Endothelial cell of umbilical vein (primary cell): ENCODE measurements at regions not wholly inside any gene's neighbourhood (a gene's known extent, or its start where the extent isn't known, plus 50 kb on each side); places are given as distances from the start of the nearest gene placed in this dataset.

ENCODE experiments used
- BruUV-seq: library from RNA; stranded (reverse); fragments of 400-500 nt; replicated peaks from 2 replicates; lab custom pipeline; 2021; lab: Mats Ljungman, UMichigan
- CTCF ChIA-PET: fragments of 300-600, 350-600 bp; sonication (Branson Sonifier 250); formaldehyde crosslinking; loops from one replicate; lab custom pipeline; 2021; ENCODE audit warnings: antibody characterized with exemption, inconsistent platforms; lab: Charles Lee
- POLR2A ChIA-PET: fragments of 300-600, 350-600 bp; sonication (Branson Sonifier 250); formaldehyde crosslinking; loops from one replicate; lab custom pipeline; 2021; ENCODE audit warnings: antibody characterized with exemption, inconsistent platforms; lab: Charles Lee
- DNase-seq: peaks from one replicate; pipeline ENCODE4 v3.0.0-alpha.2; 2011; ENCODE audit warnings: low read depth, low spot score
- FAIRE-seq: peaks from 2 replicates; lab custom pipeline; 2011; peaks lifted over from hg19 to GRCh38; lab: Jason Lieb, UNC
- H2AFZ ChIP-seq: 2 replicates; pipeline ENCODE4 v1.6.0; 2012; ENCODE audit warnings: low read depth, low read length, control low read depth, inconsistent platforms
- H3K27ac ChIP-seq: 2 replicates; pipeline ENCODE4 v1.5.1; 2011; ENCODE audit warnings: low read depth, mild to moderate bottlenecking, control low read depth, low read length, moderate library complexity; ENCODE audit not compliant: insufficient read depth
- H3K27me3 ChIP-seq, 2 experiments: 2 replicates each; pipeline versions ENCODE4 v1.6.0 to v1.6.1; 2011; ENCODE audit warnings: low read length in 2 of 2, mixed read lengths in 1 of 2; ENCODE audit not compliant: control insufficient read depth in 2 of 2, insufficient read depth in 2 of 2
- H3K36me3 ChIP-seq, 2 experiments: 2 replicates in 1 of 2; 3 replicates in 1 of 2; pipeline ENCODE4 v1.5.1; 2011; ENCODE audit warnings: low read length in 2 of 2, mild to moderate bottlenecking in 1 of 2, moderate library complexity in 1 of 2; ENCODE audit not compliant: control insufficient read depth in 2 of 2, insufficient read depth in 2 of 2; ENCODE audit errors: extremely low read depth in 1 of 2
- H3K4me1 ChIP-seq: 3 replicates; pipeline ENCODE4 v1.5.1; 2011; ENCODE audit warnings: mild to moderate bottlenecking, low read length; ENCODE audit not compliant: control insufficient read depth, insufficient read depth; ENCODE audit errors: extremely low read depth
- H3K4me2 ChIP-seq: 2 replicates; pipeline ENCODE4 v1.6.1; 2011; ENCODE audit warnings: low read length, control low read depth, mixed read lengths; ENCODE audit not compliant: insufficient read depth
- H3K4me3 ChIP-seq, 3 experiments: fragments of 200-600 bp in 1 of 3; sonication (generic), shearing (Covaris generic) in 1 of 3; replicated peaks in 1 of 3; 2 replicates each; pipeline ENCODE4 v1.5.1; 2011 to 2016; ENCODE audit warnings: control low read depth in 3 of 3, low read length in 3 of 3, mild to moderate bottlenecking in 2 of 3, inconsistent platforms in 1 of 3, low read depth in 1 of 3, moderate library complexity in 1 of 3; ENCODE audit not compliant: insufficient read depth in 1 of 3
- H3K79me2 ChIP-seq: 2 replicates; pipeline ENCODE4 v1.6.0; 2012; ENCODE audit warnings: low read length, inconsistent platforms; ENCODE audit not compliant: control insufficient read depth, insufficient read depth
- H3K9ac ChIP-seq: replicated peaks from 2 replicates; pipeline ENCODE3; 2011; ENCODE audit warnings: low read length, control low read depth; ENCODE audit not compliant: insufficient read depth; ENCODE audit errors: extremely low read depth
- H3K9me1 ChIP-seq: replicated peaks from 3 replicates; pipeline ENCODE4 v1.6.0; 2011; ENCODE audit warnings: mild to moderate bottlenecking, low read length; ENCODE audit not compliant: control insufficient read depth, insufficient read depth; ENCODE audit errors: extremely low read depth
- H3K9me3 ChIP-seq: replicated peaks from 2 replicates; pipeline ENCODE4 v1.5.1; 2012; ENCODE audit warnings: low read length, inconsistent platforms; ENCODE audit not compliant: control insufficient read depth, insufficient read depth
- H4K20me1 ChIP-seq: replicated peaks from 2 replicates; pipeline ENCODE3; 2011; ENCODE audit warnings: mild to moderate bottlenecking, low read length; ENCODE audit not compliant: control insufficient read depth, insufficient read depth; ENCODE audit errors: extremely low read depth
- CTCF ChIP-seq, 2 donors: IDR thresholded peaks; 1 replicate in 1 of 2; 2 replicates in 1 of 2; pipeline ENCODE4 v1.5.1; 2011; ENCODE audit warnings: low read length in 2 of 2, mild to moderate bottlenecking in 2 of 2, moderate library complexity in 2 of 2, control low read depth in 1 of 2, inconsistent platforms in 1 of 2, low read depth in 1 of 2; ENCODE audit not compliant: insufficient read depth in 1 of 2; ENCODE audit errors: extremely low read depth in 1 of 2
- EZH2 ChIP-seq: IDR thresholded peaks from 2 replicates; pipeline ENCODE4 v1.6.1; 2012; ENCODE audit warnings: borderline replicate concordance, low read depth, mild to moderate bottlenecking, moderate library complexity, low read length, inconsistent platforms; ENCODE audit not compliant: severe bottlenecking
- FOS ChIP-seq: IDR thresholded peaks from 2 replicates; pipeline ENCODE4 v1.6.1; 2011; ENCODE audit warnings: mild to moderate bottlenecking, low read length, moderate library complexity, borderline replicate concordance; ENCODE audit not compliant: insufficient read depth
- GATA2 ChIP-seq: IDR thresholded peaks from 2 replicates; pipeline ENCODE4 v1.7.0; 2011; ENCODE audit warnings: low read depth, mild to moderate bottlenecking, moderate library complexity, mixed read lengths, low read length; ENCODE audit not compliant: insufficient read length, insufficient read depth
- JUN ChIP-seq: IDR thresholded peaks from 2 replicates; pipeline ENCODE4 v1.6.1; 2011; ENCODE audit warnings: borderline replicate concordance, low read depth; ENCODE audit not compliant: insufficient read length, insufficient read depth
- MYC ChIP-seq: IDR thresholded peaks from one replicate; pipeline ENCODE4 v1.6.1; 2011; ENCODE audit warnings: mild to moderate bottlenecking, low read depth, low read length
- POLR2A ChIP-seq: IDR thresholded peaks from 2 replicates; pipeline ENCODE4 v1.6.1; 2012; ENCODE audit warnings: low read depth, mild to moderate bottlenecking, control low read depth, low read length
- POLR2AphosphoS5 ChIP-seq: IDR thresholded peaks from 2 replicates; pipeline ENCODE4 v1.6.1; 2012; ENCODE audit warnings: low read depth, mild to moderate bottlenecking, control low read depth, low read length, moderate library complexity; ENCODE audit not compliant: insufficient read depth
- dilution Hi-C: fragments of 300-500 bp; cut with MboI; formaldehyde crosslinking; loops from one replicate; pipeline ENCODE4 v1.15.0; 2019; ENCODE audit warnings: low sequenced_read_pairs; ENCODE audit not compliant: extremely low pct_ligation_motif_present
- intact Hi-C: fragments of 100-400 bp; cut with micrococcal nuclease; formaldehyde crosslinking; loops from one replicate; pipeline ENCODE4 v1.10.0; 2022
- TF ChIP-seq, protein P1 (sequence below): IDR thresholded peaks from 2 replicates; pipeline ENCODE4 v1.6.1; 2011; ENCODE audit not compliant: insufficient read depth, insufficient read length

DNA sequence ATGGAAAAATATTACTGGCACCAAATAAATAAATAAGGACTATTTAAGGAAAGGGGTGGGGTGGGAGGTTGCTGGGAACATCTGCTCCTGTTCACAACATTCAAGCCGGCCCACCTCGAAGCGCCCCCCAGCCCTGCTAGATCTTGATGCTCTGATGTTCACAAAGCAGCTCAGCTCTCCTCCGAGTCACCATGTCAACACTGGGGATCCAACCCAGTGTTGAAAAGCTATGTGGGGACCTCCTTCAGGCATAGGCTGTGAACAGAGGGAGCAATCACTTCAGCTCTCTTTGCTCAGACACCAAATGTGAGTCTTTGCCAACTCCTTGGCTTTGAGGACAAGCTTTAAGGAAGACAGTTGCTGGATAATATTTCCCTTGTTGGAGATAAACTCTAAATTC, 176.8 kb upstream of the NT5E start:
- no TSS peak for BruUV-seq
- Histone ChIP-seq H4K20me1 (no peaks in the 10 kb centered on the region), H3K4me2 (no peak overlapping the region), H3K9me1 (no peaks in the 10 kb centered on the region), H2AFZ (no peak overlapping the region), H3K4me3 (no peak overlapping the region), H3K27ac (no peak overlapping the region), H3K9ac (no peak overlapping the region), H3K79me2 (no peaks in the 10 kb centered on the region), H3K36me3 (no peaks in the 10 kb centered on the region), H3K4me1 (no peaks in the 10 kb centered on the region), H3K27me3 (peaks cover 0 to 4% of the 10 kb centered on the region in 2 experiments), H3K9me3 (no peaks in the 10 kb centered on the region)
- TF ChIP-seq, protein P1, sequence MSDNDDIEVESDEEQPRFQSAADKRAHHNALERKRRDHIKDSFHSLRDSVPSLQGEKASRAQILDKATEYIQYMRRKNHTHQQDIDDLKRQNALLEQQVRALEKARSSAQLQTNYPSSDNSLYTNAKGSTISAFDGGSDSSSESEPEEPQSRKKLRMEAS: no peak
- TF ChIP-seq POLR2A (no peak), POLR2AphosphoS5 (no peak), JUN (no peak), GATA2 (no peak), FOS (no peak), CTCF (IDR thresholded peaks at IDR 0.05; ENCODE audit: extremely low read depth in 1 of 2, insufficient read depth in 1 of 2, low read depth in 1 of 2, low read length in 2 of 2) (no peak), EZH2 (no peak), MYC (no peak)
- intact Hi-C loops (no loop called here), dilution Hi-C loops (no loop called here)
- DNase-seq: no peak
- ChIA-PET CTCF (interaction anchor here (0.9 kb wide), 1 partner anchor 484 kb away, joined by 3 read pairs; no protein-coding TSS in a partner anchor), POLR2A (no interaction called here)
- no peak for FAIRE-seq
